ENCODE measurements at regions not wholly inside any gene's neighbourhood (a gene's known extent, or its start where the extent isn't known, plus 50 kb on each side); places are given as distances from the start of the nearest gene placed in this dataset.

DNA sequence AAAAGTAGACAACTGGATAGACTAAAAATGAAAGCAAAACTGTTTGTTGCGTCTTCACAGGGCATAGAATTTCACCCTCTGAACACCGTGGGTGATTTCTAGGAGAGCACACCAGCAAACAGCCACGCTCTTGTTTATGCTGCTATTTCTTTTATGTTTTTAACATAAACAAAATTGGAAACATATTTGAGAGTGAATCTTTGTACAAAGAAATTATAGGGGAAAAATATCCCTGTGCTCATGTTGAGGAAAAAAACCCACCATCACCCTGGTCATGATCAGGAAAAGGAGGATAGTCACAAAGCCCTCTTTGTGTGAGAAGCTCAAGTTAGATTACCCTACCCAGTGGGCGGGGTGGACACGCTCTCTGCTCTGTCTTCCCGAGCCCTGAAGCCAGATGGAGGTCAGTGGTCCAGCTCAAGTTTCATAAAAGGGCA is 313.3 kb downstream of the SATB1 start:
- H3K36me3 ChIP-seq, result no peaks in the 10 kb centered on the region

DNA sequence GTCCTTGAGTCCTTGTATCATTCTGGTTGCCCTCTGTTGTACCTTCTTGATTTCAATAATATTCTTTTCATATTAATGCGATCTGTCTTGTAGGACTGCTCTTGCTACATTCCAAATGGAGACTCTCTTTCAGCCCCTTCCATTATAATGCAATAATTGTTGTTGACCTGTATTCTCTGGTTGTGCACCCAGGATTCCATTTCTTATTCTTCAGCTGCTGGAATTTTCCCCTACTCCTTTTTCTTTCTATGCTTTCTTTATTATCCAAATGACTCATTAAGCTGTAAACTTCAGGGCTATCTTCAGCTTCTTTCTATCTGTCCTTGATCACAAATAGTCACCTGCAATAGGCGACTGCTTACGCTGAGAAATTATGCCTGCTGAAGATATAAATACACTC is 321.5 kb downstream of the SATB1 start:
- TF ChIP-seq, protein P1, sequence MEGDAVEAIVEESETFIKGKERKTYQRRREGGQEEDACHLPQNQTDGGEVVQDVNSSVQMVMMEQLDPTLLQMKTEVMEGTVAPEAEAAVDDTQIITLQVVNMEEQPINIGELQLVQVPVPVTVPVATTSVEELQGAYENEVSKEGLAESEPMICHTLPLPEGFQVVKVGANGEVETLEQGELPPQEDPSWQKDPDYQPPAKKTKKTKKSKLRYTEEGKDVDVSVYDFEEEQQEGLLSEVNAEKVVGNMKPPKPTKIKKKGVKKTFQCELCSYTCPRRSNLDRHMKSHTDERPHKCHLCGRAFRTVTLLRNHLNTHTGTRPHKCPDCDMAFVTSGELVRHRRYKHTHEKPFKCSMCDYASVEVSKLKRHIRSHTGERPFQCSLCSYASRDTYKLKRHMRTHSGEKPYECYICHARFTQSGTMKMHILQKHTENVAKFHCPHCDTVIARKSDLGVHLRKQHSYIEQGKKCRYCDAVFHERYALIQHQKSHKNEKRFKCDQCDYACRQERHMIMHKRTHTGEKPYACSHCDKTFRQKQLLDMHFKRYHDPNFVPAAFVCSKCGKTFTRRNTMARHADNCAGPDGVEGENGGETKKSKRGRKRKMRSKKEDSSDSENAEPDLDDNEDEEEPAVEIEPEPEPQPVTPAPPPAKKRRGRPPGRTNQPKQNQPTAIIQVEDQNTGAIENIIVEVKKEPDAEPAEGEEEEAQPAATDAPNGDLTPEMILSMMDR (IDR thresholded peaks at IDR 0.05; ENCODE audit: borderline replicate concordance), result no peak
- Histone ChIP-seq H3K9me3 (replicated peaks) (no peaks in the 10 kb centered on the region), H3K4me1 (peaks cover 5% of the 10 kb centered on the region), H3K27ac (replicated peaks) (no peak overlapping the region), H3K4me3 (no peak overlapping the region), H3K27me3 (ENCODE audit: low read depth) (no peaks in the 10 kb centered on the region), H3K36me3 (no peaks in the 10 kb centered on the region)
- intact Hi-C loops (cut with micrococcal nuclease), result no loop called here
- DNase-seq, result no peak

More for the DNA sequence above, 313.3 kb downstream of the SATB1 start:
- TF ChIP-seq, protein P1 (IDR thresholded peaks at IDR 0.05; ENCODE audit: borderline replicate concordance), result no peak
- H3K27ac ChIP-seq (replicated peaks), result no peak overlapping the region
- H3K9me3 ChIP-seq (replicated peaks), result no peaks in the 10 kb centered on the region
- peak; percentile 21 for DNase-seq
- no peaks in the 10 kb centered on the region for H3K27me3 ChIP-seq (ENCODE audit: low read depth)
- no peaks in the 10 kb centered on the region for H3K4me1 ChIP-seq
- intact Hi-C loops (cut with micrococcal nuclease), result no loop called here
- H3K4me3 ChIP-seq, result no peak overlapping the region

DNA sequence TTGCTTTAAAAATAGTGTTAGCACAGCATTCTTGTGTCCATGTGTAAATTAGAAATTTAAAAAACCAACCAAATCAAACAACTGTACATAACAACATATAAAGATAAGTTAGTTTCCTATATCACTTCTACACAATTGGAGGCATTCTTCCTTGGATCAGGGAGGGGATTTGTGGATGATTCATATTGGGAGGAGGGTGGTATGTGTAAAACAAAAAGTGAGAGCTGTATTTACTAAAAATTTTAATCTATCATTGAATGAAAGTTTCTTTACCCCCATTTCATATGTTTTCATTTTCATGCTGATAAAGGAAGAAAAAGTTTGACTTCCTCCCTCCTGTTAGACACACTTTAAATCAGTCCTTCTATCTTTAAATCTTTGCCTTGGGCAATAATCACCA is 325.0 kb downstream of the SATB1 start:
- Histone ChIP-seq H3K9me3 (replicated peaks) (peaks cover 7% of the 10 kb centered on the region), H3K4me1 (no peaks in the 10 kb centered on the region), H3K27ac (replicated peaks) (no peak overlapping the region), H3K4me3 (no peak overlapping the region), H3K36me3 (no peaks in the 10 kb centered on the region), H3K27me3 (ENCODE audit: low read depth) (no peaks in the 10 kb centered on the region)
- no peak for DNase-seq
- TF ChIP-seq, protein P1 (IDR thresholded peaks at IDR 0.05; ENCODE audit: borderline replicate concordance), result no peak
- intact Hi-C loops (cut with micrococcal nuclease), result no loop called here

- H3K4me1 ChIP-seq, result no peaks in the 10 kb centered on the region
- TF ChIP-seq, protein P1 (IDR thresholded peaks at IDR 0.05; ENCODE audit: borderline replicate concordance), result no peak
- H3K4me3 ChIP-seq, result no peak overlapping the region
- no peaks in the 10 kb centered on the region for H3K36me3 ChIP-seq
- H3K9me3 ChIP-seq (replicated peaks), result peaks cover 7% of the 10 kb centered on the region
- no peaks in the 10 kb centered on the region for H3K27me3 ChIP-seq (ENCODE audit: low read depth)
- no peak for DNase-seq
- H3K27ac ChIP-seq (replicated peaks), result no peak overlapping the region
- intact Hi-C loops (cut with micrococcal nuclease), result no loop called here
These were observed 325.5 kb downstream of the SATB1 start for GRCh38 chr3:18099611-18100010.

DNA sequence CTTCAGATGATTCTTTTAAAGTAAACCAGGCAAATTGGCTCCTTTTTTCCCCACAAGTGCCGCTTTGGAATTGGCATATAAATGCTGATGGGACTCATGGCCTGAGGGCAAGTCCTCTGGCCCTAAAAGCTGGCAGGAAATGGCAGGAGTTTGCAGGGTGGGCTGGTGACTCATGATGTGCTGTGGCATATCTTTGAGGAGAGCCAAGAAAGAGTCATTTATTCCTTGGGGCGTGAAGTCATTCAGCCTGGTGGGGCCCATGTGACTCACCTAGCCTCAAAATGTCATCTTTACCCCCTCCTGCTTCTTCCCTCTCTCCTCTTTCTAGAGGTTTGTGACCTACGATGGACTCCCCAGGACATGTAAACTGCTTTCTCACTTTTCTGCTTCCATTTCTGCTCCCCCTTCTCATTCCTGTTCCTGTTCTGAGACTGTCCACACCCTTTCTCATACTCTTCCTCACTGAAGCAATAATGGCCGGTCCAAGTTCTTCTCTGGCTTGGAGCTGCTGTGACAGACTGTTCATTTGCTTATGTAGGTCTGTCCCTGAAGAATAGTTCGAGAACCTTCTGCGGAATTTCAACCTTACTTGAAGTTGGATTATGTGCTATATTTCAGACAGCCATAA is 326.1 kb downstream of the SATB1 start:
- no peaks in the 10 kb centered on the region for H3K36me3 ChIP-seq
- intact Hi-C loops (cut with micrococcal nuclease), result no loop called here
- H3K4me1 ChIP-seq, result no peaks in the 10 kb centered on the region
- no peaks in the 10 kb centered on the region for H3K27me3 ChIP-seq (ENCODE audit: low read depth)
- no peak overlapping the region for H3K27ac ChIP-seq (replicated peaks)
- TF ChIP-seq, protein P1 (IDR thresholded peaks at IDR 0.05; ENCODE audit: borderline replicate concordance), result no peak
- DNase-seq, result no peak
- no peak overlapping the region for H3K4me3 ChIP-seq
- H3K9me3 ChIP-seq (replicated peaks), result peaks cover 7% of the 10 kb centered on the region
